Epithelial cell of esophagus (primary cell): ENCODE measurements at regions not wholly inside any gene's neighbourhood (a gene's known extent, or its start where the extent isn't known, plus 50 kb on each side); places are given as distances from the start of the nearest gene placed in this dataset.
"Not testable (repeated sequence)": the region's sequence is repeated elsewhere in the genome, so short reads cannot be mapped to it uniquely, and the experiment has no call there.

Experiments
- DNase-seq: peaks from one replicate; pipeline ENCODE4 v3.0.0; 2010; ENCODE audit warnings: low read depth
- H3K4me3 ChIP-seq: 2 replicates; pipeline ENCODE4 v1.5.1; 2011; ENCODE audit warnings: mild to moderate bottlenecking, low read length, control low read depth
- CTCF ChIP-seq: IDR thresholded peaks from 2 replicates; pipeline ENCODE4 v1.5.1; 2011; ENCODE audit warnings: low read depth, mild to moderate bottlenecking, low read length, control low read depth, inconsistent platforms; ENCODE audit not compliant: insufficient read depth; ENCODE audit errors: missing control alignments

GRCh38 chr13:76271728-76272232, 614.4 kb downstream of the KCTD12 start:
- no peak overlapping the region for H3K4me3 ChIP-seq
- TF ChIP-seq CTCF, result no peak
- peak; percentile 6 for DNase-seq

- not testable (repeated sequence) for H3K4me3 ChIP-seq, DNase-seq
Measured at GRCh38 chr13:76268307-76268706, 617.9 kb downstream of the KCTD12 start.

GRCh38 chr13:76267216-76267615, 619.0 kb downstream of the KCTD12 start:
- no peak for DNase-seq
- no peak overlapping the region for H3K4me3 ChIP-seq
- TF ChIP-seq CTCF, result no peak

- DNase-seq, result no peak
- no peak overlapping the region for H3K4me3 ChIP-seq
- no peak for TF ChIP-seq CTCF
Measured at GRCh38 chr13:76266561-76266960, 619.6 kb downstream of the KCTD12 start.

- H3K4me3 ChIP-seq, result no peak overlapping the region
- no peak for DNase-seq
- no peak for TF ChIP-seq CTCF
Measured at GRCh38 chr13:76250211-76250610, 614.1 kb downstream of the LMO7 start.

- DNase-seq, result no peak
- no peak overlapping the region for H3K4me3 ChIP-seq
- TF ChIP-seq CTCF, result no peak
Measured at GRCh38 chr13:76245920-76246319, 609.8 kb downstream of the LMO7 start.

GRCh38 chr13:76245211-76245610, 609.1 kb downstream of the LMO7 start:
- TF ChIP-seq CTCF, result no peak
- H3K4me3 ChIP-seq, result no peak overlapping the region
- DNase-seq, result no peak

GRCh38 chr13:76243120-76243519, 607.0 kb downstream of the LMO7 start:
- DNase-seq, H3K4me3 ChIP-seq: not testable (repeated sequence)
